GM12873 (cell line): ENCODE measurements at regions not wholly inside any gene's neighbourhood (a gene's known extent, or its start where the extent isn't known, plus 50 kb on each side); places are given as distances from the start of the nearest gene placed in this dataset.

Source experiments
- CTCF ChIP-seq: IDR thresholded peaks from 2 replicates; pipeline ENCODE4 v1.5.1; 2012; ENCODE audit warnings: low read depth, mild to moderate bottlenecking, moderate library complexity, low read length, control low read depth; ENCODE audit not compliant: insufficient read depth; ENCODE audit errors: missing control alignments

GRCh38 chr12:22981711-22982110, 356.7 kb downstream of the ETNK1 start:
- no peak for TF ChIP-seq CTCF

GRCh38 chr12:22982635-22983034, 357.7 kb downstream of the ETNK1 start:
- TF ChIP-seq CTCF: no peak

GRCh38 chr12:22986997-22987396, 362.0 kb downstream of the ETNK1 start:
- no peak for TF ChIP-seq CTCF

GRCh38 chr12:22990501-22990900, 365.5 kb downstream of the ETNK1 start:
- TF ChIP-seq CTCF: no peak

- TF ChIP-seq CTCF: no peak
These were observed 366.4 kb downstream of the ETNK1 start for GRCh38 chr12:22991250-22991844.

GRCh38 chr12:22993609-22994315, 368.8 kb downstream of the ETNK1 start:
- TF ChIP-seq CTCF: no peak

GRCh38 chr12:22994316-22994675, 369.3 kb downstream of the ETNK1 start:
- TF ChIP-seq CTCF: no peak
